A549 (cell line): ENCODE measurements at regions not wholly inside any gene's neighbourhood (a gene's known extent, or its start where the extent isn't known, plus 50 kb on each side); places are given as distances from the start of the nearest gene placed in this dataset.

Experiments
- ATAC-seq, 2 experiments: fragments of 200-7000 bp in 1 of 2; fragments of >200 bp in 1 of 2; cut with Nextera tagmentation in 1 of 2; cut with Tn5 transposase in 1 of 2; 3 replicates each; pipeline versions ENCODE4 v1.8.0 to v1.9.1; 2018 to 2020; ENCODE audit warnings: mild to moderate bottlenecking in 1 of 2, moderate library complexity in 1 of 2
- CTCF ChIA-PET: fragments of 300-600 bp; sonication (Branson Sonifier 250); formaldehyde crosslinking; extraction: SDS; loops from one replicate; lab custom pipeline; 2021; ENCODE audit warnings: antibody characterized with exemption, inconsistent platforms; lab: Yijun Ruan, JAX
- POLR2A ChIA-PET: fragments of 350-600 bp; formaldehyde crosslinking; extraction: SDS; loops from one replicate; lab custom pipeline; 2021; ENCODE audit warnings: antibody characterized with exemption, inconsistent platforms; lab: Yijun Ruan, JAX
- DNase-seq, 2 experiments: peaks; one replicate each; pipeline versions ENCODE4 v3.0.0 to v3.0.0-alpha.2; 2011 to 2016; ENCODE audit warnings: low read depth in 1 of 2, low spot score in 1 of 2
- FAIRE-seq: peaks from 2 replicates; lab custom pipeline; 2011; peaks lifted over from hg19 to GRCh38; lab: Jason Lieb, UNC
- H3K27ac ChIP-seq, 2 experiments: fragments of >200 bp; sonication (Bioruptor Twin); formaldehyde crosslinking; 3 replicates each; pipeline ENCODE4 v1.5.1; 2016 to 2017
- H3K4me1 ChIP-seq: fragments of >200 bp; sonication (Bioruptor Twin); formaldehyde crosslinking; 3 replicates; pipeline ENCODE4 v1.6.1; 2016
- H3K4me2 ChIP-seq: fragments of >200 bp; sonication (Bioruptor Twin); formaldehyde crosslinking; 3 replicates; pipeline ENCODE4 v1.6.1; 2016
- H3K4me3 ChIP-seq: fragments of >200 bp; sonication (Bioruptor Twin); formaldehyde crosslinking; 3 replicates; pipeline ENCODE4 v1.5.1; 2016
- H3K9me3 ChIP-seq: fragments of >200 bp; sonication (Bioruptor Twin); formaldehyde crosslinking; 3 replicates; pipeline ENCODE4 v1.6.1; 2016
- ATOH8 ChIP-seq: fragments of 250-450 bp; sonication (Bioruptor Pico); IDR thresholded peaks from 2 replicates; pipeline ENCODE4 v1.5.0; 2020; ENCODE audit warnings: low read depth, mild to moderate bottlenecking, moderate library complexity
- BCL3 ChIP-seq: fragments of >200 bp; sonication (Bioruptor Twin); formaldehyde crosslinking; IDR thresholded peaks from 3 replicates; pipeline ENCODE4 v1.6.1; 2016
- CEBPB ChIP-seq, 2 experiments: fragments of >200 bp in 1 of 2; sonication (Bioruptor Twin) in 1 of 2; formaldehyde crosslinking in 1 of 2; IDR thresholded peaks; 2 replicates each; pipeline ENCODE4 v1.6.1; 2012 to 2016
- CHD2 ChIP-seq: fragments of 150-350 bp; IDR thresholded peaks from 2 replicates; pipeline ENCODE4 v1.6.1; 2014; ENCODE audit warnings: low read length; ENCODE audit not compliant: partially characterized antibody
- CHD4 ChIP-seq: fragments of 200-600 bp; sonication (generic); IDR thresholded peaks from 2 replicates; pipeline ENCODE4 v1.6.1; 2016; ENCODE audit warnings: antibody characterized with exemption, mild to moderate bottlenecking, borderline replicate concordance
- CTCF ChIP-seq: fragments of >200 bp; sonication (Bioruptor Twin); formaldehyde crosslinking; IDR thresholded peaks from 3 replicates; pipeline ENCODE4 v1.5.1; 2016
- EHMT2 ChIP-seq: fragments of 200-600 bp; sonication (generic); IDR thresholded peaks from 2 replicates; pipeline ENCODE4 v1.6.1; 2016; ENCODE audit warnings: antibody characterized with exemption, low read depth, mild to moderate bottlenecking, moderate library complexity
- GATA3 ChIP-seq: IDR thresholded peaks from 2 replicates; pipeline ENCODE4 v1.6.1; 2012; ENCODE audit warnings: borderline replicate concordance
- HDAC2 ChIP-seq: fragments of 200-600 bp; sonication (generic); IDR thresholded peaks from 2 replicates; pipeline ENCODE4 v1.6.1; 2016
- HMGXB4 ChIP-seq: fragments of 250-450 bp; sonication (Bioruptor Pico); IDR thresholded peaks from 2 replicates; pipeline ENCODE4 v1.5.0; 2021; ENCODE audit warnings: mild to moderate bottlenecking, moderate library complexity, borderline replicate concordance
- HOXA7 ChIP-seq: fragments of 250-450 bp; sonication (Bioruptor Pico); IDR thresholded peaks from 2 replicates; pipeline ENCODE4 v1.5.0; 2020; ENCODE audit warnings: mild to moderate bottlenecking, moderate library complexity
- JUNB ChIP-seq: fragments of >200 bp; sonication (Bioruptor Twin); formaldehyde crosslinking; IDR thresholded peaks from 2 replicates; pipeline ENCODE4 v1.6.1; 2016
- KDM5A ChIP-seq: fragments of 200-600 bp; sonication (generic); IDR thresholded peaks from 2 replicates; pipeline ENCODE4 v1.6.1; 2016; ENCODE audit warnings: antibody characterized with exemption, mild to moderate bottlenecking
- MAX ChIP-seq: IDR thresholded peaks from 2 replicates; pipeline ENCODE4 v1.6.1; 2012
- NFE2L2 ChIP-seq: fragments of 150-350 bp; conservative IDR thresholded peaks from 2 replicates; pipeline ENCODE4 v1.6.1; 2014; ENCODE audit warnings: low read length
- NPAS2 ChIP-seq: fragments of 250-450 bp; sonication (Bioruptor Pico); IDR thresholded peaks from 2 replicates; pipeline ENCODE4 v1.8.0; 2022; ENCODE audit warnings: mild to moderate bottlenecking, moderate library complexity, borderline replicate concordance
- POLR2AphosphoS2 ChIP-seq: conservative IDR thresholded peaks from 2 replicates; pipeline ENCODE4 v1.6.1; 2012; ENCODE audit warnings: low read length, improper control_type of control experiment, inconsistent platforms
- RAD21 ChIP-seq, 2 experiments: fragments of >200 bp in 1 of 2; sonication (Bioruptor Twin) in 1 of 2; formaldehyde crosslinking in 1 of 2; IDR thresholded peaks in 1 of 2; conservative IDR thresholded peaks in 1 of 2; 2 replicates in 1 of 2; 3 replicates in 1 of 2; pipeline ENCODE4 v1.6.1; 2012 to 2018; ENCODE audit warnings: inconsistent platforms in 1 of 2
- RARB ChIP-seq: fragments of 250-450 bp; sonication (Bioruptor Pico); IDR thresholded peaks from 2 replicates; pipeline ENCODE4 v1.8.0; 2021; ENCODE audit warnings: mild to moderate bottlenecking, moderate library complexity
- SMC3 ChIP-seq: fragments of >200 bp; sonication (Bioruptor Twin); formaldehyde crosslinking; IDR thresholded peaks from 3 replicates; pipeline ENCODE4 v1.6.1; 2018; ENCODE audit warnings: inconsistent platforms
- SREBF2 ChIP-seq: fragments of 450-650 bp; IDR thresholded peaks from 2 replicates; pipeline ENCODE4 v1.6.1; 2014; ENCODE audit warnings: mild to moderate bottlenecking, moderate library complexity
- TFCP2L1 ChIP-seq: fragments of 250-450 bp; sonication (Bioruptor Pico); IDR thresholded peaks from 2 replicates; pipeline ENCODE4 v1.5.0; 2021; ENCODE audit warnings: mild to moderate bottlenecking
- ZNF302 ChIP-seq: fragments of 250-450 bp; sonication (Bioruptor Pico); IDR thresholded peaks from 2 replicates; pipeline ENCODE4 v1.9.0; 2021; ENCODE audit warnings: inconsistent platforms, mild to moderate bottlenecking, moderate library complexity
- WGBS: methylation state at CpG from one replicate; pipeline ENCODE4 v1.1.6; 2017; ENCODE audit errors: missing lambda C conversion rate; 5-methylcytosine and 5-hydroxymethylcytosine counted together

- TF ChIP-seq HDAC2 (no peak), KDM5A (no peak)
- 28% methylated on average over 3 of the region's 3 CpGs for WGBS
- CTCF ChIA-PET, result interaction anchor here (0.6 kb wide), 2 partner anchors 370 to 501 kb away, joined by 3 to 4 read pairs; no protein-coding TSS in a partner anchor
Measured at GRCh38 chrX:25198253-25198652, 182.5 kb upstream of the ARX start.

GRCh38 chrX:25196221-25196620, 180.5 kb upstream of the ARX start:
- Histone ChIP-seq H3K4me2 (no peak overlapping the region), H3K4me1 (no peaks in the 10 kb centered on the region), H3K9me3 (no peaks in the 10 kb centered on the region), H3K27ac (no peak overlapping the region), H3K4me3 (no peak overlapping the region)
- 6% methylated on average over 2 of the region's 2 CpGs for WGBS
- peak; percentile 63 for FAIRE-seq
- CTCF ChIA-PET, result no interaction called here
- ATAC-seq, result no peak
- POLR2A ChIA-PET, result no interaction called here
- TF ChIP-seq MAX (no peak), GATA3 (no peak), NPAS2 (CRISPR knock-in tag) (no peak), CEBPB (IDR thresholded peaks at IDR 0.05) (no peak)
- DNase-seq, result no peak

More at GRCh38 chrX:25198253-25198652, 182.5 kb upstream of the ARX start:
- POLR2A ChIA-PET, result no interaction called here
- no peaks in the 10 kb centered on the region for H3K4me1 ChIP-seq
- H3K9me3 ChIP-seq, result no peaks in the 10 kb centered on the region
- FAIRE-seq, result peak; percentile 86
- DNase-seq, result no peak
- no peak for ATAC-seq
- no peak overlapping the region for H3K4me3 ChIP-seq
- H3K4me2 ChIP-seq, result no peak overlapping the region
- no peak overlapping the region for H3K27ac ChIP-seq

- CTCF ChIA-PET, result interaction anchor here (1.8 kb wide), 1 partner anchor 84 kb away, joined by 4 read pairs; no protein-coding TSS in a partner anchor
- TF ChIP-seq BCL3 (no peak), GATA3 (no peak), CHD2 (no peak), HDAC2 (no peak), CTCF (0 out of 3 replicates have a peak, but pooled peaks have one; percentile 12), RAD21 (conservative IDR thresholded peaks at IDR 0.05 in 1 of 2, IDR thresholded peaks at IDR 0.05 in 1 of 2) (peak in 1 of 2 experiments; percentile 31; a peak in 1 of 5 replicates), POLR2AphosphoS2 (no peak), JUNB (no peak)
- TF ChIP-seq, all 56 proteins: peak for 2
- Histone ChIP-seq H3K9me3 (no peaks in the 10 kb centered on the region), H3K4me2 (no peak overlapping the region), H3K4me3 (no peak overlapping the region), H3K27ac (no peak overlapping the region), H3K4me1 (no peaks in the 10 kb centered on the region)
- WGBS, result 0% methylated on average over 7 of the region's 7 CpGs
- ATAC-seq (no peak), DNase-seq (peak; percentile 1 to 7), FAIRE-seq (no peak)
- POLR2A ChIA-PET, result no interaction called here
Measured at GRCh38 chrX:25191403-25191802, 175.6 kb upstream of the ARX start.

- 29% methylated on average over 4 of the region's 4 CpGs for WGBS
- TF ChIP-seq CHD2, result no peak
- TF ChIP-seq TFCP2L1 (CRISPR knock-in tag), result no peak
- no peak for TF ChIP-seq BCL3
- no peak for TF ChIP-seq HMGXB4 (CRISPR knock-in tag)
- no peak for TF ChIP-seq SMC3
- TF ChIP-seq EHMT2, result no peak
- TF ChIP-seq SREBF2, result no peak
- TF ChIP-seq ZNF302 (CRISPR knock-in tag), result no peak
- TF ChIP-seq RARB, result no peak
- TF ChIP-seq NFE2L2, result no peak
- TF ChIP-seq MAX, result no peak
- no peak for TF ChIP-seq HOXA7 (CRISPR knock-in tag)
- TF ChIP-seq ATOH8, result no peak
- no peak for TF ChIP-seq CHD4
- H3K4me1 ChIP-seq, result no peaks in the 10 kb centered on the region
- H3K9me3 ChIP-seq, result no peaks in the 10 kb centered on the region
- no peak for DNase-seq
- H3K4me3 ChIP-seq, result no peak overlapping the region
- FAIRE-seq, result no peak
- ChIA-PET POLR2A (no interaction called here), CTCF (no interaction called here)
- ATAC-seq, result no peak
- no peak overlapping the region for H3K4me2 ChIP-seq
- no peak overlapping the region for H3K27ac ChIP-seq
Measured at GRCh38 chrX:25181775-25182174, 166.0 kb upstream of the ARX start.
